ENCODE measurements at regions not wholly inside any gene's neighbourhood (a gene's known extent, or its start where the extent isn't known, plus 50 kb on each side); places are given as distances from the start of the nearest gene placed in this dataset.

DNA sequence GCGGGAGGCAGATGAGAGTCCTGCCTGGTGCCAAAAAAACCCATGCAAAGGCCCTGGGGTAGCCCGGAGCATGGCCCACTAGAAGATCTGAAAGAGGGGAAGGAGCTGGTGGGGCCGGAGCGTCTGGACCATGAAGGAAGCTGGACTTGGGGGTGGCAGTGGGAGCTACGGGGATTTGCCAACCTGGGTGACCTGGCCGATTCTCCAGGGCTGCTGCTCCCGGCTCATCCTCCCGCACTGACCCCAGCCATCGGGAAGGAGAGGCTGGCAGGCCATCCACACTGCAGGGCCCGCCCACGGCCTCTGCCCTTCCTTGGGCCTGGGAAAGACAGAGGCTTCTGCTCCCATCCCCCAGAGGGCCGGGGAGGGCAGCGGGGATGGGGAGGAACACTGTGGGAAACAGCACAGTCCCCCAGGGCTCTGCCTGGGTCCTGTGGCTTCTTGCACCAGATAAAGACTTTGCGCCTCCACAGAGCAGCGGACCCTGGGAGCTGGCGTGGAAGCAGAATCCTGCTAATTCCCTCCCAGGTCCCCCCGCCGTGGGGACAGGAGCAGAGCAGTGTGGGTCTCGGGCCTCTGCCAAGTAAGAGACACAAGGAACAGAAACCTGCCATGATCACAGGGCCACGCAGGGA, 87.1 kb upstream of the LINC01488 start:
- no peak for DNase-seq

GRCh38 chr11:69394869-69395246, 86.6 kb upstream of the LINC01488 start:
- DNase-seq = no peak

- DNase-seq = no peak
These were observed 86.2 kb upstream of the LINC01488 start for GRCh38 chr11:69395287-69395686.

DNA sequence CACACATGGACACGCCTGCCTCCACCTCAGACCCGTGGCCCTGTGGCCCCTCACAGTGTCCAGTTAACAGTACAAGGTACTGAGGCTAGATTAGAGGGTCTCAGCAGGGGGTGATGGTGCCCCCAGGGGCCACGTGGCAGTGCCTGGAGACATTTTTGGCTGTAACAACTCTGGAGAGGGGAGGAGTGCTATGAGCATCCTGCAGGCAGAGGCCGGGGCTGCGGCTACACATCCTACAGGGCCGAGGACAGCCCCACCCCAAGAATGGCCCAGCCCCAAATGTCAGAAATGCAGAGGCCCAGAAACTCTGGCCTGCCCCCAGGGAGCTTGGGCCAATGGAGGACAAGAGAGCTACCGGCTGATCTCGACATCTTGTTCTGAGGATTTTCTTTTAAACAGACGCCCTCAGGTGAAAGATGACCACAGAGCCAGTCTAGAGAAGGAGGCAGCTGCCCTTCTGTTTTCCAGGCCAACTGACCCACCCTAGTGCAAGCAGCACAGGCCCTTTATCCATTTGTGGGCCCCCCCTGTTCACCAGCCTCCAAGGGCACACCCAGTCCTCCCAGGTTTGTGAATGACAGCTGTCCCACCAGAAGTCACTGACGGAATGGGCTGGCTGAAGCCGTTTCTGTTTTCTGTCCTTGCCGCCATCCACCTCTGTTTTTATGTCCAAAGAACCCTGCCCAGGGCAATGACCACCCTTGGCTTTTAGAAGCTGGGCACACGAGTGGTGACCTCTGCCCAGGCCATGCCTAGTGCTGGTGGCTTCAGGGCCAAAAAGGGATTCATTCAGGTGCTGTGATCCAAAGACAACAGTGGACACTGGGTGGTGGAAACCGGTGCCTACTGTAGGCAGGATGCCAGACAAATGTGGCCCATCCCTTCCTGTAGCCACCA, 85.2 kb upstream of the LINC01488 start:
- no peak for DNase-seq

DNA sequence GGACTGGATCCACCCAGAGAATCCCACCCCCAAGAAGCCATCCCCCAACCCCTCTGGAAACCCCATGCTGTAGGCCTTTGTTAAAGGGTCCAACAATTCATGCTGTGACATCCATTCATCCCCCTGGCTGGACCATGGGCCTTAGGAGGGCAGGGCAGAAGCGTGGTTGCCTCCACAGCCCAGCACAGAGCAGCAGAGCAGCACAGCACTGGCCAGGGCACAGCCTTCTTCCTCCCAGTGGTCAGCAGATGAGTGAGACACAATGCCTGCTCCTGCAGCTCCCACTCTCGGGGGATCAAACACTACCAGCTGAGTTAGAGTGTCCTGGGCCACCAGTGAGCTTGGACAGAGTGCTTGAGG, 84.5 kb upstream of the LINC01488 start:
- no peak for DNase-seq

GRCh38 chr11:69397732-69398131, 83.7 kb upstream of the LINC01488 start:
- no peak for DNase-seq

DNA sequence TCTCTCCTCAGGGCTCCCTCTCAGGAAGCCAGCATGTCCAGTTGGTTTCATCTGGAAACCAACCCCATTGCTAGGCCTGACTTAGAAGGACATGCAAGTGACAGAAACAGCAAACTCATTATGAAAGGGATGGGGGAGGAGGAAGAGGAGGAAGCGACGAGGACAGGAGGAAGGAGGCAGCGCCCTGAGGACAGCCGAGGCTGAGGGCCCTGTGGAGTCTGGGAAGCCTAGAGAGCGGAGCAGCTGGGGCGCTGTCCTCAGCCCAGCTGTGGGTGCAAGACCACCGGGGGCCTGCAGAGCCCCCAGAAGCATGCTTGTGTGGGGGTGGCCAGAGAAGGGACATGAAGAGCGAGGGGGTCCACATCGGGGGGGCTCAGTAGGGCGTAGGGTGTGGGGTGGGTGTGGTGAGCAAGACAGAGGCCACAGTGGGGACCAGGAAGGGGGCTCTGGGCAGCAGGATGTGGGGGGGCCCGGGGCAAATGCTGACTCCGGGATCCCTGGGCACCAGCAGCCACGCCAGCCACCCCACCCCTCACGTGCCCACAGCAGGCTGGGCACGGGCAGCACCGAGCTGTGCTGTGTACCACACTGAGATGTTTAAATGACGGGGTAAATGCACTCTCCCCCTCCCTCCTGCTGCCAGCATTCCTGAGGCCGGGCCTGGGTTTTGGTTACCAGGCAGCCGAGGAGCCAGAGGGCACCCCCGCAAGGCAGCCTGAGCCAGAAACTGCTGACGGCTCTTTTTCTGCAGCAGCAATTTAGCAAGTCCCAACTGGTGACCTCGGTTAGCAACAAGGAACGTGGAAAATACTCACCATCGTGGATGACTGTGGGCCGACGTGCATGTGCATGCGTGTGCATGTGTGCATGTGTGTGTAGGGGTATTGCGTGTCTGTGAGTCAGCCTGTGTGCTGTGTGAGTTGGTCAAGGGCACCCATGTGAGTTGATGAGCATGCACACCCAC, 82.7 kb upstream of the LINC01488 start:
- DNase-seq = peak; percentile 81

DNA sequence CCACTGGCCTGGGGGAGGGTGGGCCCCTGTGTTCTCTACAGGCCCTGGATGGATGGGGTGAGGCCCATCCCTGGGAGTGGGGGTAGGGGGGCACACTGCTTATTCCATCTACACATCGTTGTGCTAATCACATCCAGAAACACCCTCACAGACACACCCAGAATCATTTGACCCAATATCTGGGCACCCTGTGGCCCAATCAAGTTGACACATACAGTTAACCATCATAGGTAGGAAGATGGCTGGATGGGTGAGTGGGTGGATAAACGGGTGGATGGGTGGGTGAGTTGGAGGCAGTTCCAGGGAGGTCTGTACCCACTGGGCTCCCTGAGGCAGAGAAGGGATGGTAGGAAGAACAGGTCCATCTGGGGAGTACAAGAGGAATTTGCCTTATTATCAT, 81.3 kb upstream of the LINC01488 start:
- no peak for DNase-seq

DNA sequence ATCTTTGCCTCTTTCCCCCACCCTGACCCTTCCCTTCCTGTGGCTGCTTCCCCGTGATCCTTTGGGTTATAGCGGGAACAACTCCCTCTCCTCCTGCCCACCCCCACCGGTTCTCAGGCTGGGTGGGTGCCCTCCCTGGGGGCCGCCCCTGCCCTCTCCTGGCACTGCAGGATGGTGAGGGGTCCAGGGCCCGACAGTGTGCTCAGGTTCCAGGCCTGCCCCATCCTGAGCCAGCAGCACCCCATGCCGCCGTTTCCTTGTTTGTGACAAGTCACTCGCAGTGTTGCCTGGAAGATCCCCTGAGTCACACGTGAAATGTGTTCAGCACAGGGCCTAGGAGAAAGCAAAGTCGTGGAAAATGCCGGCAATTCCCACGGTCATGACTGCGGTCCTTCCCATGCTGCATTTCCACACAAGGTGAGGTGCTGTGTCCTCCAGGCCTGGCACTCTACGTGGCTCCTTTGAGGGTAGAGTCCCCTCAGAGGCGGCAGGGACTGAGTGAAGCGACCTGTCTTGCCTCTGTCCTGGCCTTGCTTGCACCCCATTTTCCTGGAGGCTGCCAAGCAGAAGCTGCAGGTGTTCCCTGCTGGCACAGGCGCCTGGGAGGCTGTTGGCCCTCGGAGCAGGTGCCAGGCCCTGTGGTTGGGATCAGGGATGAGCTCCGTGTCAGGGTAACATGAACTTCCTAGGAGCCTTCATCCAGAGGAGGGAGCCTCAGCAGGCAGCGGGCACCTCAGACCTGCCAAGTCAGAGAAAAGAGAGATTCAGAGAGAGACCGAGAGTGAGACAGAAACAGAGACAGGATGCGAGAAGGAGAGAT, 80.5 kb upstream of the LINC01488 start:
- DNase-seq = no peak

GRCh38 chr11:69401715-69402114, 79.7 kb upstream of the LINC01488 start:
- DNase-seq = no peak

DNA sequence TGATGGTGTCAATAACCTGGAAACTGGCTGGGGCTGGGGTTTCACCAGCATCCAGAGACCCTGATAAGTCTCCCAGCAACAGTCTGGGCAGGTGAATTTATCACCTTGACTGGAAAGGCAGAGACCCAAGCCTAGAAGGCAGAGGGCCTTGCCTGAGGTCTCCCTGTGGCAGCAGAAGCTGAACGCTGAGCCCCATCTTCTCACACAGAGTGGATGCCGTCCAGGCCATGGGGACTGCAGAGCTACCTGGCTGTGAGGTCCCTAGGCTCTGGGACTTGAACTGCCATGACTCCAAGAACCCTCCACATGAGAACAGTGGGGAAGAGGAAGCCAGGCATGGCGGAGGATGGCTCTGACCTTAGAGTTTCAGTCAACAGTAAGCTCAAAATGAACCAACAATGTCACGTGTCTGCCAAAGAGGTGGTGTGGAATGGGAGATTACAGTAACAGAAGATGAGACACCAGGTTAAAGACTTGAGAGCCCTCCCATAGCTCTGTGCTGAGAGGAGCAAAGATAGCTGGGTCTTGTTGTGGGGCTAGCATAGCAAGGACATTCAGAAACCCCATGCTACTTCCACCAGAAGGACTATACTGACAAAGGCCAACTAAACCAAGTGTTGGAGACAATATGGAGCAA, 79.1 kb upstream of the LINC01488 start:
- no peak for DNase-seq

DNA sequence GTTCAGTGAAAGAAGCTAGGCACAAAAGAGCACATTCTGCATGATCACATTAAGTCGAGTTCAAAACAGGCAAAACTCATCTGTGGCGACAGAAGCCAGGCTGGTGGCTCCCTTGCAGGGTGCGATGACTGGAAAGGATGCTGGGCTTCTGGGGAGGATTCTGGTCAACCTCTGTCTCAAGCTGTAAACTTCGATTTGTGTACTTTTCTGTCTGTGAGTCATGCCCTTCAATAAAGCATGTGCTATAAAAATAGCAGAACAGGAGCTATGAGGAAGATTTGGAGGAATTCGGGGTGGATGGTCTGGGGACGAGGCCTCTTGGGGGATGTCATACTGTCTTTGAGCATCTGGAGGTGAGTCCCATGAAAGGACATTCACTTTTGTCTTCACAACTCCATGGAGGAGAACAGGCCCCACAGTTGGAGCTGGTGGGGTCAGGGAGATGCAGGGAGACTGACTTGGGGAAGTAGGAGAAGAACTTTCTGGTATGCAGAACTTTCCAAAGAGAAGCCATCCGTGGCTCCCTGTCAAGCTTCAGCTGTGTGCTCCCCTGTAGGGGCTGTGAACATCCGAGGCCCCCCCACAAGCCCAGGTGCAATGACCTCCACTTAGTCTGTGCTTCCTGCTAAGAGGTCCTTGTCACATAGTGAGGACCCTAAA, 77.8 kb upstream of the LINC01488 start:
- DNase-seq = no peak

DNA sequence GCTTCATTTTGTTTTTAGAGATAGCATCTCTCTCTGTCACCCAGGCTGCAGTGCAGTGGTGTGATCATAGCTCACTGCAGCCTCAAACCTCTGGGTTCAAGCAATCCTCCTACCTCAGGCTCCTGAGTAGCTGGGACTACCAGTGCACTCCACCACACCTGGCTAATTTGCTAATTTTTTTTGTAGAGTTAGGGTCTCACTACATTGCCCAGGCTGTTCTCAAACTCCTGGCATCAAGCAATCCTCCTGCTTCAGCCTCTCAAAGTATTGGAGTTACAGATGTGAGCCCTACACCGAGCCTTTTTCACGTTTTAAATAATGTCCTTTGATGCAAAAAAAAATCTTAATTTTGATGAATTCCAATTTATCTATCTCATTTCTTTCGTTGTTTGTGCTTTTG, 75.4 kb upstream of the LINC01488 start:
- no peak for DNase-seq

GRCh38 chr11:69409812-69410645, 71.4 kb upstream of the LINC01488 start:
- no peak for DNase-seq

GRCh38 chr11:69411257-69411924, 70.1 kb upstream of the LINC01488 start:
- no peak for DNase-seq

GRCh38 chr11:69413015-69413801, 68.3 kb upstream of the LINC01488 start:
- peak; percentile 13 for DNase-seq

- DNase-seq = no peak
These were observed 67.5 kb upstream of the LINC01488 start for GRCh38 chr11:69413993-69414392.

DNA sequence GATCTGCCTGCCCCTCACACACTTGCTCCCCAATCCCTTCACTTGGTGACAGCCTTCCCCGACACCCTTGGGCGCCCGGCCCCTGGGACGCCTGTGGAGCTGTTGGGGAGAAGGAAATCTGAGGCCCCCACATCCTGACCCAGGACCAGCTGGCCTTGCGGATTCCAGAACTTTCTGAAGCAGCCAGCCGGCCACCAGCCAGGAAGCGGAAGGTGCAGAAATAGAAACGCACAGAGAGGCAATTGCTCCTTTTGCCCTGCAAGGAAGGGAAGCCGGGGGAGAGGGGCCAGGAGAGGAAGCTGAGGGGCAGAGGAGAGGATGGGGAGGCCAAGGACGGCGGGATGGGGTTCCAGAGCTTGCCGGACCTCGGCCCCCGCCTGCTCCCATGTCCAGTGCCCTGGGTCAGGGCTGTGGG, 66.7 kb upstream of the LINC01488 start:
- peak; percentile 39 for DNase-seq
